ENCODE measurements at regions not wholly inside any gene's neighbourhood (a gene's known extent, or its start where the extent isn't known, plus 50 kb on each side); places are given as distances from the start of the nearest gene placed in this dataset.
"Not testable (repeated sequence)": the region's sequence is repeated elsewhere in the genome, so short reads cannot be mapped to it uniquely, and the experiment has no call there.

DNA sequence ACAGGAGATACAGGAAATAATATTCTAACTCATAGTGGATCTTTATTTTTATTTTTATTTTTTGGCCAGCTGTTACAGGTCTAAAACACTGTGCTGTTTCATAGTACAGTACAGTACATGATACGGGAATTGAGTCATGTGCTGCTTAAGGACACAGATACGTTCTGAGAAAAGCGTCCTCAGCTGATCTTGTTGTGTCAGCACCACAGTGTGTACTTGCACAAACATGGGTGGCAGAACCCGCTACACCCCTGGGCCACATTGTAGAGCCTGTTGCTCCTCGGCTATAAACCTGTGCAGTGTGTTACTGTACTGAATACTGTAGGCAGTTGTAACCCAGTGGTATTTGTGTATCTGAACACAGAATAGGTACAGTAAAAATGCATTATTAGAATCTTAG lies 183.4 kb downstream of the OR4M2 start:
- H3K79me2 ChIP-seq (ENCODE audit: control insufficient read depth, insufficient read depth, low read length) = no peaks in the 10 kb centered on the region
- no peak for FAIRE-seq
- no peaks in the 10 kb centered on the region for H4K20me1 ChIP-seq (ENCODE audit: control insufficient read depth, extremely low read depth, insufficient read depth, low read length)
- H3K27ac ChIP-seq (ENCODE audit: control insufficient read depth, insufficient read depth, low read length) = no peak overlapping the region
- dilution Hi-C loops (cut with MboI; ENCODE audit: extremely low pct_ligation_motif_present, low sequenced_read_pairs) = no loop called here
- peaks cover 34% of the 10 kb centered on the region for H3K9me3 ChIP-seq (ENCODE audit: control insufficient read depth, low read depth, low read length)
- H3K36me3 ChIP-seq (ENCODE audit: control insufficient read depth in 2 of 2, extremely low read depth in 1 of 2, insufficient read depth in 2 of 2, low read length in 2 of 2) = no peaks in the 10 kb centered on the region
- no peak overlapping the region for H2AFZ ChIP-seq (ENCODE audit: control insufficient read depth, low read length)
- H3K4me3 ChIP-seq (ENCODE audit: control insufficient read depth in 2 of 3, extremely low read depth in 1 of 3, insufficient read depth in 2 of 3, low read depth in 1 of 3, low read length in 3 of 3) = no peak overlapping the region
- TF ChIP-seq EZH2 (IDR thresholded peaks at IDR 0.05; ENCODE audit: low read length) = no peak
- TF ChIP-seq, protein P1, sequence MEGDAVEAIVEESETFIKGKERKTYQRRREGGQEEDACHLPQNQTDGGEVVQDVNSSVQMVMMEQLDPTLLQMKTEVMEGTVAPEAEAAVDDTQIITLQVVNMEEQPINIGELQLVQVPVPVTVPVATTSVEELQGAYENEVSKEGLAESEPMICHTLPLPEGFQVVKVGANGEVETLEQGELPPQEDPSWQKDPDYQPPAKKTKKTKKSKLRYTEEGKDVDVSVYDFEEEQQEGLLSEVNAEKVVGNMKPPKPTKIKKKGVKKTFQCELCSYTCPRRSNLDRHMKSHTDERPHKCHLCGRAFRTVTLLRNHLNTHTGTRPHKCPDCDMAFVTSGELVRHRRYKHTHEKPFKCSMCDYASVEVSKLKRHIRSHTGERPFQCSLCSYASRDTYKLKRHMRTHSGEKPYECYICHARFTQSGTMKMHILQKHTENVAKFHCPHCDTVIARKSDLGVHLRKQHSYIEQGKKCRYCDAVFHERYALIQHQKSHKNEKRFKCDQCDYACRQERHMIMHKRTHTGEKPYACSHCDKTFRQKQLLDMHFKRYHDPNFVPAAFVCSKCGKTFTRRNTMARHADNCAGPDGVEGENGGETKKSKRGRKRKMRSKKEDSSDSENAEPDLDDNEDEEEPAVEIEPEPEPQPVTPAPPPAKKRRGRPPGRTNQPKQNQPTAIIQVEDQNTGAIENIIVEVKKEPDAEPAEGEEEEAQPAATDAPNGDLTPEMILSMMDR (optimal IDR thresholded peaks at IDR 0.05 in 1 of 3, IDR thresholded peaks at IDR 0.05 in 1 of 3, conservative IDR thresholded peaks at IDR 0.05 in 1 of 3; ENCODE audit: extremely low read depth in 1 of 3, insufficient read depth in 2 of 3, low read length in 3 of 3) = no peak
- no peaks in the 10 kb centered on the region for H3K4me1 ChIP-seq (ENCODE audit: control insufficient read depth, extremely low read depth, insufficient read depth, low read length)
- H3K9ac ChIP-seq (ENCODE audit: control insufficient read depth, extremely low read depth, insufficient read depth, low read length) = no peak overlapping the region
- no peaks in the 10 kb centered on the region for H3K27me3 ChIP-seq (ENCODE audit: control insufficient read depth, extremely low read depth, insufficient read depth, low read length)
- no peak overlapping the region for H3K4me2 ChIP-seq (ENCODE audit: control insufficient read depth, extremely low read depth, insufficient read depth, low read depth, low read length)
- no peak for DNase-seq (ENCODE audit: low read depth, low spot score)
- no peaks in the 10 kb centered on the region for H3K9me1 ChIP-seq (ENCODE audit: control insufficient read depth, extremely low read depth, insufficient read depth, low read length)

DNA sequence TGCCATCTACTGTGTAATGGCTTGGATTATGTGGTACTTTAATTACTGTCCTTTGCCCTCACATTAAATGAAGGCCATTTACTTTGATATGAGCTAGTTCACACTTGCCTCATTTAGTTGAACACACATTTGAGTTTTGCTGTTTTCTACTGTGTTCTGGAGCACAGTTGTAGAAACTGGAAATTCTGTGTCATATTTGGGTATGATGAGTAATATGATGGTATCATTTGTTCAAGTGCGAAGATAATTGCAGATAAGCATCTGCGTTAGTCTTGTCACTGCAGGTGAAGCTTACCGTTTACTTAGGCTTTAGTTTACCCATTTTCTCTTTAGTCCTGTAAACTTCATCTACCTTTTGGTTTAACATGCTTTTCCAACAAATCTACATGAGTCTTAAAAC lies 183.9 kb downstream of the OR4M2 start:
- H3K4me2 ChIP-seq (ENCODE audit: control insufficient read depth, extremely low read depth, insufficient read depth, low read depth, low read length); dilution Hi-C loops (cut with MboI; ENCODE audit: extremely low pct_ligation_motif_present, low sequenced_read_pairs); H3K4me3 ChIP-seq (ENCODE audit: control insufficient read depth in 2 of 3, extremely low read depth in 1 of 3, insufficient read depth in 2 of 3, low read depth in 1 of 3, low read length in 3 of 3); DNase-seq (ENCODE audit: low read depth, low spot score); H2AFZ ChIP-seq (ENCODE audit: control insufficient read depth, low read length); H3K36me3 ChIP-seq (ENCODE audit: control insufficient read depth in 2 of 2, extremely low read depth in 1 of 2, insufficient read depth in 2 of 2, low read length in 2 of 2); H3K27ac ChIP-seq (ENCODE audit: control insufficient read depth, insufficient read depth, low read length); FAIRE-seq; H3K9ac ChIP-seq (ENCODE audit: control insufficient read depth, extremely low read depth, insufficient read depth, low read length); H3K9me1 ChIP-seq (ENCODE audit: control insufficient read depth, extremely low read depth, insufficient read depth, low read length); H3K4me1 ChIP-seq (ENCODE audit: control insufficient read depth, extremely low read depth, insufficient read depth, low read length); H4K20me1 ChIP-seq (ENCODE audit: control insufficient read depth, extremely low read depth, insufficient read depth, low read length); H3K79me2 ChIP-seq (ENCODE audit: control insufficient read depth, insufficient read depth, low read length); H3K27me3 ChIP-seq (ENCODE audit: control insufficient read depth, extremely low read depth, insufficient read depth, low read length): not testable (repeated sequence)
- peaks cover 33% of the 10 kb centered on the region for H3K9me3 ChIP-seq (ENCODE audit: control insufficient read depth, low read depth, low read length)
